Endothelial cell of umbilical vein (primary cell): ENCODE measurements at regions not wholly inside any gene's neighbourhood (a gene's known extent, or its start where the extent isn't known, plus 50 kb on each side); places are given as distances from the start of the nearest gene placed in this dataset.

ENCODE experiments used
- BruUV-seq: library from RNA; stranded (reverse); fragments of 400-500 nt; replicated peaks from 2 replicates; lab custom pipeline; 2021; lab: Mats Ljungman, UMichigan
- CTCF ChIA-PET: fragments of 300-600, 350-600 bp; sonication (Branson Sonifier 250); formaldehyde crosslinking; loops from one replicate; lab custom pipeline; 2021; ENCODE audit warnings: antibody characterized with exemption, inconsistent platforms; lab: Charles Lee
- POLR2A ChIA-PET: fragments of 300-600, 350-600 bp; sonication (Branson Sonifier 250); formaldehyde crosslinking; loops from one replicate; lab custom pipeline; 2021; ENCODE audit warnings: antibody characterized with exemption, inconsistent platforms; lab: Charles Lee
- DNase-seq: peaks from one replicate; pipeline ENCODE4 v3.0.0-alpha.2; 2011; ENCODE audit warnings: low read depth, low spot score
- FAIRE-seq: peaks from 2 replicates; lab custom pipeline; 2011; peaks lifted over from hg19 to GRCh38; lab: Jason Lieb, UNC
- H2AFZ ChIP-seq: 2 replicates; pipeline ENCODE4 v1.6.0; 2012; ENCODE audit warnings: low read depth, low read length, control low read depth, inconsistent platforms
- H3K27ac ChIP-seq: 2 replicates; pipeline ENCODE4 v1.5.1; 2011; ENCODE audit warnings: low read depth, mild to moderate bottlenecking, control low read depth, low read length, moderate library complexity; ENCODE audit not compliant: insufficient read depth
- H3K27me3 ChIP-seq, 2 experiments: 2 replicates each; pipeline versions ENCODE4 v1.6.0 to v1.6.1; 2011; ENCODE audit warnings: low read length in 2 of 2, mixed read lengths in 1 of 2; ENCODE audit not compliant: control insufficient read depth in 2 of 2, insufficient read depth in 2 of 2
- H3K36me3 ChIP-seq, 2 experiments: 2 replicates in 1 of 2; 3 replicates in 1 of 2; pipeline ENCODE4 v1.5.1; 2011; ENCODE audit warnings: low read length in 2 of 2, mild to moderate bottlenecking in 1 of 2, moderate library complexity in 1 of 2; ENCODE audit not compliant: control insufficient read depth in 2 of 2, insufficient read depth in 2 of 2; ENCODE audit errors: extremely low read depth in 1 of 2
- H3K4me1 ChIP-seq: 3 replicates; pipeline ENCODE4 v1.5.1; 2011; ENCODE audit warnings: mild to moderate bottlenecking, low read length; ENCODE audit not compliant: control insufficient read depth, insufficient read depth; ENCODE audit errors: extremely low read depth
- H3K4me2 ChIP-seq: 2 replicates; pipeline ENCODE4 v1.6.1; 2011; ENCODE audit warnings: low read length, control low read depth, mixed read lengths; ENCODE audit not compliant: insufficient read depth
- H3K4me3 ChIP-seq, 3 experiments: fragments of 200-600 bp in 1 of 3; sonication (generic), shearing (Covaris generic) in 1 of 3; replicated peaks in 1 of 3; 2 replicates each; pipeline ENCODE4 v1.5.1; 2011 to 2016; ENCODE audit warnings: control low read depth in 3 of 3, low read length in 3 of 3, mild to moderate bottlenecking in 2 of 3, inconsistent platforms in 1 of 3, low read depth in 1 of 3, moderate library complexity in 1 of 3; ENCODE audit not compliant: insufficient read depth in 1 of 3
- H3K79me2 ChIP-seq: 2 replicates; pipeline ENCODE4 v1.6.0; 2012; ENCODE audit warnings: low read length, inconsistent platforms; ENCODE audit not compliant: control insufficient read depth, insufficient read depth
- H3K9ac ChIP-seq: replicated peaks from 2 replicates; pipeline ENCODE3; 2011; ENCODE audit warnings: low read length, control low read depth; ENCODE audit not compliant: insufficient read depth; ENCODE audit errors: extremely low read depth
- H3K9me1 ChIP-seq: replicated peaks from 3 replicates; pipeline ENCODE4 v1.6.0; 2011; ENCODE audit warnings: mild to moderate bottlenecking, low read length; ENCODE audit not compliant: control insufficient read depth, insufficient read depth; ENCODE audit errors: extremely low read depth
- H3K9me3 ChIP-seq: replicated peaks from 2 replicates; pipeline ENCODE4 v1.5.1; 2012; ENCODE audit warnings: low read length, inconsistent platforms; ENCODE audit not compliant: control insufficient read depth, insufficient read depth
- H4K20me1 ChIP-seq: replicated peaks from 2 replicates; pipeline ENCODE3; 2011; ENCODE audit warnings: mild to moderate bottlenecking, low read length; ENCODE audit not compliant: control insufficient read depth, insufficient read depth; ENCODE audit errors: extremely low read depth
- CTCF ChIP-seq, 2 donors: IDR thresholded peaks; 1 replicate in 1 of 2; 2 replicates in 1 of 2; pipeline ENCODE4 v1.5.1; 2011; ENCODE audit warnings: low read length in 2 of 2, mild to moderate bottlenecking in 2 of 2, moderate library complexity in 2 of 2, control low read depth in 1 of 2, inconsistent platforms in 1 of 2, low read depth in 1 of 2; ENCODE audit not compliant: insufficient read depth in 1 of 2; ENCODE audit errors: extremely low read depth in 1 of 2
- EZH2 ChIP-seq: IDR thresholded peaks from 2 replicates; pipeline ENCODE4 v1.6.1; 2012; ENCODE audit warnings: borderline replicate concordance, low read depth, mild to moderate bottlenecking, moderate library complexity, low read length, inconsistent platforms; ENCODE audit not compliant: severe bottlenecking
- GATA2 ChIP-seq: IDR thresholded peaks from 2 replicates; pipeline ENCODE4 v1.7.0; 2011; ENCODE audit warnings: low read depth, mild to moderate bottlenecking, moderate library complexity, mixed read lengths, low read length; ENCODE audit not compliant: insufficient read length, insufficient read depth
- JUN ChIP-seq: IDR thresholded peaks from 2 replicates; pipeline ENCODE4 v1.6.1; 2011; ENCODE audit warnings: borderline replicate concordance, low read depth; ENCODE audit not compliant: insufficient read length, insufficient read depth
- MAX ChIP-seq: IDR thresholded peaks from 2 replicates; pipeline ENCODE4 v1.6.1; 2011; ENCODE audit not compliant: insufficient read depth, insufficient read length
- MYC ChIP-seq: IDR thresholded peaks from one replicate; pipeline ENCODE4 v1.6.1; 2011; ENCODE audit warnings: mild to moderate bottlenecking, low read depth, low read length
- POLR2A ChIP-seq: IDR thresholded peaks from 2 replicates; pipeline ENCODE4 v1.6.1; 2012; ENCODE audit warnings: low read depth, mild to moderate bottlenecking, control low read depth, low read length
- POLR2AphosphoS5 ChIP-seq: IDR thresholded peaks from 2 replicates; pipeline ENCODE4 v1.6.1; 2012; ENCODE audit warnings: low read depth, mild to moderate bottlenecking, control low read depth, low read length, moderate library complexity; ENCODE audit not compliant: insufficient read depth
- dilution Hi-C: fragments of 300-500 bp; cut with MboI; formaldehyde crosslinking; loops from one replicate; pipeline ENCODE4 v1.15.0; 2019; ENCODE audit warnings: low sequenced_read_pairs; ENCODE audit not compliant: extremely low pct_ligation_motif_present
- intact Hi-C: fragments of 100-400 bp; cut with micrococcal nuclease; formaldehyde crosslinking; loops from one replicate; pipeline ENCODE4 v1.10.0; 2022

- dilution Hi-C loops (no loop called here), intact Hi-C loops (no loop called here)
- Histone ChIP-seq H3K36me3 (no peaks in the 10 kb centered on the region), H2AFZ (no peak overlapping the region), H3K27me3 (peaks cover 20 to 47% of the 10 kb centered on the region in 2 experiments), H3K9me3 (no peaks in the 10 kb centered on the region), H3K4me1 (no peaks in the 10 kb centered on the region), H3K9me1 (no peaks in the 10 kb centered on the region), H3K9ac (no peak overlapping the region), H4K20me1 (no peaks in the 10 kb centered on the region), H3K27ac (no peak overlapping the region), H3K79me2 (no peaks in the 10 kb centered on the region), H3K4me2 (no peak overlapping the region), H3K4me3 (no peak overlapping the region)
- FAIRE-seq: no peak
- BruUV-seq: no TSS peak
- ChIA-PET CTCF (no interaction called here), POLR2A (no interaction called here)
- no peak for DNase-seq
- TF ChIP-seq MAX: no peak
- TF ChIP-seq EZH2: no peak
- no peak for TF ChIP-seq MYC
- no peak for TF ChIP-seq POLR2A
- TF ChIP-seq CTCF (IDR thresholded peaks at IDR 0.05; ENCODE audit: extremely low read depth in 1 of 2, insufficient read depth in 1 of 2, low read depth in 1 of 2, low read length in 2 of 2): no peak
- no peak for TF ChIP-seq JUN
- TF ChIP-seq GATA2: no peak
- no peak for TF ChIP-seq POLR2AphosphoS5
These were observed 388.7 kb downstream of the NUAK1 start for GRCh38 chr12:105750096-105750495.
